OCI-LY1 (cell line): ENCODE measurements at regions not wholly inside any gene's neighbourhood (a gene's known extent, or its start where the extent isn't known, plus 50 kb on each side); places are given as distances from the start of the nearest gene placed in this dataset.

ENCODE experiments used
- H2AFZ ChIP-seq: fragments of 200-600 bp; sonication (generic), shearing (Covaris generic); 2 replicates; pipeline ENCODE4 v1.6.0; 2014; ENCODE audit warnings: antibody characterized with exemption, mild to moderate bottlenecking, low read length
- H3F3A ChIP-seq: fragments of 200-600 bp; sonication (generic), shearing (Covaris generic); 2 replicates; pipeline ENCODE4 v1.6.0; 2014; ENCODE audit warnings: mild to moderate bottlenecking, antibody characterized with exemption, low read length, moderate library complexity; ENCODE audit not compliant: insufficient read depth
- H3K27ac ChIP-seq: fragments of 200-600 bp; sonication (generic); 2 replicates; pipeline ENCODE4 v1.5.1; 2014; ENCODE audit warnings: low read length, mixed run types, mild to moderate bottlenecking, low read depth; ENCODE audit not compliant: poor library complexity, severe bottlenecking
- H3K27me3 ChIP-seq: fragments of 200-600 bp; sonication (generic); 2 replicates; pipeline ENCODE4 v1.6.0; 2014; ENCODE audit warnings: antibody characterized with exemption, mild to moderate bottlenecking, low read length, moderate library complexity; ENCODE audit not compliant: insufficient read depth
- H3K36me3 ChIP-seq: fragments of 200-600 bp; sonication (generic); 2 replicates; pipeline ENCODE4 v1.6.1; 2014; ENCODE audit warnings: mild to moderate bottlenecking, antibody characterized with exemption, low read length, moderate library complexity, mixed read lengths; ENCODE audit not compliant: insufficient read depth
- H3K4me1 ChIP-seq: fragments of 200-600 bp; sonication (generic); 2 replicates; pipeline ENCODE4 v1.5.1; 2014; ENCODE audit warnings: mild to moderate bottlenecking, low read length, moderate library complexity; ENCODE audit not compliant: insufficient read depth, severe bottlenecking
- H3K4me2 ChIP-seq: fragments of 200-600 bp; sonication (generic), shearing (Covaris generic); 2 replicates; pipeline ENCODE4 v1.6.1; 2014; ENCODE audit warnings: low read length
- H3K4me3 ChIP-seq: fragments of 200-600 bp; sonication (generic); 2 replicates; pipeline ENCODE4 v1.5.1; 2014; ENCODE audit warnings: low read length, low read depth, mild to moderate bottlenecking, mixed read lengths; ENCODE audit not compliant: poor library complexity, severe bottlenecking
- H3K79me2 ChIP-seq: fragments of 200-600 bp; shearing (Covaris generic); 2 replicates; pipeline ENCODE4 v1.6.1; 2016; ENCODE audit warnings: mixed run types, low read length, mixed read lengths; ENCODE audit not compliant: insufficient read depth
- H3K9ac ChIP-seq: fragments of 200-600 bp; sonication (generic), shearing (Covaris generic); 2 replicates; pipeline ENCODE4 v1.6.1; 2014; ENCODE audit warnings: mild to moderate bottlenecking, low read length, mixed read lengths
- H3K9me2 ChIP-seq: fragments of 200-600 bp; sonication (generic), shearing (Covaris generic); 2 replicates; pipeline ENCODE4 v1.6.1; 2014; ENCODE audit warnings: low read depth, mild to moderate bottlenecking, low read length, mixed read lengths
- H3K9me3 ChIP-seq: fragments of 200-600 bp; shearing (Covaris generic); 2 replicates; pipeline ENCODE4 v1.6.1; 2014; ENCODE audit warnings: low read length, mixed read lengths
- H4K20me1 ChIP-seq: fragments of 200-600 bp; sonication (generic), shearing (Covaris generic); 2 replicates; pipeline ENCODE4 v1.6.0; 2016; ENCODE audit warnings: mild to moderate bottlenecking, low read length; ENCODE audit not compliant: insufficient read depth
- CTCF ChIP-seq: fragments of 200-600 bp; sonication (generic), shearing (Covaris generic); IDR thresholded peaks from 2 replicates; pipeline ENCODE4 v1.5.1; 2017; ENCODE audit warnings: mild to moderate bottlenecking, antibody characterized with exemption, low read length, moderate library complexity, mixed read lengths
- EZH2 ChIP-seq: fragments of 200-600 bp; sonication (generic), shearing (Covaris generic); IDR thresholded peaks from 2 replicates; pipeline ENCODE4 v1.8.0; 2017; ENCODE audit warnings: borderline replicate concordance, mixed run types, mild to moderate bottlenecking, antibody characterized with exemption, low read length, moderate library complexity, mixed read lengths

GRCh38 chr2:207352978-207353671 is 176.6 kb upstream of the CREB1 start:
- Histone ChIP-seq H3K4me3 (no peak overlapping the region), H2AFZ (no peak overlapping the region), H4K20me1 (no peaks in the 10 kb centered on the region), H3K4me1 (no peaks in the 10 kb centered on the region), H3K4me2 (no peak overlapping the region), H3K79me2 (no peaks in the 10 kb centered on the region), H3K27me3 (no peaks in the 10 kb centered on the region), H3K9ac (no peak overlapping the region), H3K9me3 (no peaks in the 10 kb centered on the region), H3K27ac (no peak overlapping the region), H3K9me2 (no peaks in the 10 kb centered on the region), H3K36me3 (no peaks in the 10 kb centered on the region), H3F3A (no peaks in the 10 kb centered on the region)
- no peak for TF ChIP-seq CTCF

- H3K9me3 ChIP-seq, result no peaks in the 10 kb centered on the region
- TF ChIP-seq CTCF, result no peak
- no peak overlapping the region for H3K4me3 ChIP-seq
- H3K27ac ChIP-seq, result no peak overlapping the region
- no peaks in the 10 kb centered on the region for H3K36me3 ChIP-seq
- no peaks in the 10 kb centered on the region for H3K79me2 ChIP-seq
- no peak overlapping the region for H2AFZ ChIP-seq
- H4K20me1 ChIP-seq, result no peaks in the 10 kb centered on the region
- H3K4me1 ChIP-seq, result no peaks in the 10 kb centered on the region
- H3K9ac ChIP-seq, result no peak overlapping the region
- no peaks in the 10 kb centered on the region for H3K9me2 ChIP-seq
- H3K27me3 ChIP-seq, result no peaks in the 10 kb centered on the region
- H3K4me2 ChIP-seq, result no peak overlapping the region
- no peaks in the 10 kb centered on the region for H3F3A ChIP-seq
Observed at GRCh38 chr2:207353836-207354235, 175.9 kb upstream of the CREB1 start.

GRCh38 chr2:207354462-207354861 is 175.3 kb upstream of the CREB1 start:
- Histone ChIP-seq H3K27ac (no peak overlapping the region), H3K9ac (no peak overlapping the region), H3K4me1 (no peaks in the 10 kb centered on the region), H4K20me1 (no peaks in the 10 kb centered on the region), H2AFZ (no peak overlapping the region), H3K79me2 (no peaks in the 10 kb centered on the region), H3K27me3 (no peaks in the 10 kb centered on the region), H3K4me2 (no peak overlapping the region), H3K9me3 (no peaks in the 10 kb centered on the region), H3F3A (no peaks in the 10 kb centered on the region), H3K9me2 (no peaks in the 10 kb centered on the region), H3K36me3 (no peaks in the 10 kb centered on the region), H3K4me3 (no peak overlapping the region)
- no peak for TF ChIP-seq EZH2
- no peak for TF ChIP-seq CTCF
